ENCODE measurements at regions not wholly inside any gene's neighbourhood (a gene's known extent, or its start where the extent isn't known, plus 50 kb on each side); places are given as distances from the start of the nearest gene placed in this dataset.
"Not testable (repeated sequence)": the region's sequence is repeated elsewhere in the genome, so short reads cannot be mapped to it uniquely, and the experiment has no call there.

GRCh38 chr3:164748626-164749025, 329.7 kb downstream of the SI start:
- DNase-seq (ENCODE audit: low read depth) = peak; percentile 0

GRCh38 chr3:164741869-164742268, 336.4 kb downstream of the SI start:
- no peak for DNase-seq (ENCODE audit: low read depth)

- no peak for DNase-seq (ENCODE audit: low read depth)
These were observed 341.1 kb downstream of the SI start for GRCh38 chr3:164737174-164737573.

GRCh38 chr3:164732166-164732565, 346.1 kb downstream of the SI start:
- peak; percentile 8 for DNase-seq (ENCODE audit: low read depth)

GRCh38 chr3:164730815-164731360, 347.4 kb downstream of the SI start:
- DNase-seq (ENCODE audit: low read depth) = no peak

- DNase-seq (ENCODE audit: low read depth) = no peak
These were observed 354.9 kb downstream of the SI start for GRCh38 chr3:164723396-164723795.

- DNase-seq (ENCODE audit: low read depth) = not testable (repeated sequence)
These were observed 375.5 kb downstream of the SI start for GRCh38 chr3:164702808-164703207.

GRCh38 chr3:164687902-164688301, 390.4 kb downstream of the SI start:
- no peak for DNase-seq (ENCODE audit: low read depth)

GRCh38 chr3:164687211-164687610, 391.1 kb downstream of the SI start:
- no peak for DNase-seq (ENCODE audit: low read depth)

- no peak for DNase-seq (ENCODE audit: low read depth)
These were observed 394.8 kb downstream of the SI start for GRCh38 chr3:164683489-164683888.

GRCh38 chr3:164679245-164679644, 399.1 kb downstream of the SI start:
- no peak for DNase-seq (ENCODE audit: low read depth)

GRCh38 chr3:164677317-164677716, 401.0 kb downstream of the SI start:
- no peak for DNase-seq (ENCODE audit: low read depth)

- no peak for DNase-seq (ENCODE audit: low read depth)
These were observed 404.6 kb downstream of the SI start for GRCh38 chr3:164673738-164674137.

- DNase-seq (ENCODE audit: low read depth) = no peak
These were observed 420.2 kb downstream of the SI start for GRCh38 chr3:164658125-164658524.

- no peak for DNase-seq (ENCODE audit: low read depth)
These were observed 420.7 kb downstream of the SI start for GRCh38 chr3:164657631-164658030.

GRCh38 chr3:164655462-164655861, 422.8 kb downstream of the SI start:
- no peak for DNase-seq (ENCODE audit: low read depth)

GRCh38 chr3:164641071-164641470, 437.2 kb downstream of the SI start:
- peak; percentile 37 for DNase-seq (ENCODE audit: low read depth)

GRCh38 chr3:164640591-164640990, 437.7 kb downstream of the SI start:
- DNase-seq (ENCODE audit: low read depth) = no peak

- DNase-seq (ENCODE audit: low read depth) = no peak
These were observed 457.3 kb downstream of the SI start for GRCh38 chr3:164620956-164621355.

- DNase-seq (ENCODE audit: low read depth) = no peak
These were observed 457.9 kb downstream of the SI start for GRCh38 chr3:164620423-164620822.

- no peak for DNase-seq (ENCODE audit: low read depth)
These were observed 465.5 kb downstream of the SI start for GRCh38 chr3:164612751-164613150.

GRCh38 chr3:164608554-164609276, 469.6 kb downstream of the SI start:
- DNase-seq (ENCODE audit: low read depth) = no peak

- DNase-seq (ENCODE audit: low read depth) = no peak
These were observed 473.6 kb downstream of the SI start for GRCh38 chr3:164604687-164605086.

- DNase-seq (ENCODE audit: low read depth) = no peak
These were observed 500.6 kb downstream of the SI start for GRCh38 chr3:164577667-164578210.

Data from stromal cell of bone marrow (primary cell).